DND-41 (cell line): ENCODE measurements at regions not wholly inside any gene's neighbourhood (a gene's known extent, or its start where the extent isn't known, plus 50 kb on each side); places are given as distances from the start of the nearest gene placed in this dataset.

ENCODE experiments used
- ATAC-seq: fragments of 200-7000 bp; cut with Tn5 transposase; 3 replicates; pipeline ENCODE4 v1.9.1; 2021; ENCODE audit warnings: low read depth; ENCODE audit not compliant: insufficient read depth
- DNase-seq: peaks from one replicate; pipeline ENCODE4 v3.0.0-alpha.2; 2020
- H2AFZ ChIP-seq: 2 replicates; pipeline ENCODE4 v1.6.0; 2012; ENCODE audit warnings: low read depth, low read length
- H3K27ac ChIP-seq: 2 replicates; pipeline ENCODE4 v1.5.1; 2012; ENCODE audit warnings: low read length, inconsistent platforms
- H3K27me3 ChIP-seq: fragments of 200-600 bp; sonication (generic); 2 replicates; pipeline ENCODE4 v1.6.0; 2012; ENCODE audit warnings: low read length, mild to moderate bottlenecking, inconsistent platforms; ENCODE audit not compliant: insufficient read depth, poor library complexity
- H3K36me3 ChIP-seq: 2 replicates; pipeline ENCODE4 v1.5.1; 2012; ENCODE audit warnings: low read length, inconsistent platforms; ENCODE audit not compliant: insufficient read depth
- H3K4me1 ChIP-seq: 2 replicates; pipeline ENCODE4 v1.5.1; 2012; ENCODE audit warnings: mild to moderate bottlenecking, low read length; ENCODE audit not compliant: insufficient read depth
- H3K4me2 ChIP-seq: 2 replicates; pipeline ENCODE4 v1.6.0; 2012; ENCODE audit warnings: mild to moderate bottlenecking, moderate library complexity, low read length, inconsistent platforms; ENCODE audit not compliant: insufficient read depth
- H3K4me3 ChIP-seq, 2 experiments: fragments of 200-600 bp in 1 of 2; shearing (Covaris generic) in 1 of 2; 2 replicates each; pipeline ENCODE4 v1.5.1; 2012 to 2016; ENCODE audit warnings: inconsistent platforms in 2 of 2, low read length in 2 of 2, mild to moderate bottlenecking in 2 of 2, low read depth in 1 of 2, moderate library complexity in 1 of 2
- H3K79me2 ChIP-seq: 2 replicates; pipeline ENCODE4 v1.6.0; 2012; ENCODE audit warnings: low read length, inconsistent platforms; ENCODE audit not compliant: insufficient read depth
- H3K9ac ChIP-seq: 2 replicates; pipeline ENCODE4 v1.6.0; 2012; ENCODE audit warnings: low read depth, mild to moderate bottlenecking, inconsistent platforms, low read length, moderate library complexity
- H3K9me3 ChIP-seq: 2 replicates; pipeline ENCODE4 v1.5.1; 2012; ENCODE audit warnings: low read length, moderate library complexity, mild to moderate bottlenecking, inconsistent platforms; ENCODE audit not compliant: insufficient read depth, severe bottlenecking
- H4K20me1 ChIP-seq: 2 replicates; pipeline ENCODE4 v1.6.0; 2012; ENCODE audit warnings: low read length; ENCODE audit not compliant: insufficient read depth
- CTCF ChIP-seq: IDR thresholded peaks from 2 replicates; pipeline ENCODE4 v1.5.1; 2012; ENCODE audit warnings: borderline replicate concordance, low read length, moderate library complexity, mild to moderate bottlenecking; ENCODE audit not compliant: poor library complexity, severe bottlenecking; ENCODE audit errors: extremely low read depth
- EZH2 ChIP-seq: IDR thresholded peaks from 3 replicates; pipeline ENCODE4 v1.6.1; 2012; ENCODE audit warnings: borderline replicate concordance, low read depth, mild to moderate bottlenecking, moderate library complexity, low read length, inconsistent platforms; ENCODE audit not compliant: severe bottlenecking

- TF ChIP-seq EZH2 (no peak), CTCF (no peak)
- no peaks in the 10 kb centered on the region for H3K4me1 ChIP-seq
- no peaks in the 10 kb centered on the region for H3K79me2 ChIP-seq
- ATAC-seq (no peak), DNase-seq (no peak)
- H3K9ac ChIP-seq, result no peak overlapping the region
- H2AFZ ChIP-seq, result no peak overlapping the region
- no peak overlapping the region for H3K27ac ChIP-seq
- no peak overlapping the region for H3K4me3 ChIP-seq
- H3K4me2 ChIP-seq, result no peak overlapping the region
- H4K20me1 ChIP-seq, result no peaks in the 10 kb centered on the region
- no peaks in the 10 kb centered on the region for H3K9me3 ChIP-seq
- H3K27me3 ChIP-seq, result no peaks in the 10 kb centered on the region
- no peaks in the 10 kb centered on the region for H3K36me3 ChIP-seq
Measured at GRCh38 chr11:114790910-114791309, 112.6 kb downstream of the NXPE2 start.

GRCh38 chr11:114794048-114794684 lies 115.8 kb downstream of the NXPE2 start:
- H3K79me2 ChIP-seq, result no peaks in the 10 kb centered on the region
- H3K4me2 ChIP-seq, result no peak overlapping the region
- H2AFZ ChIP-seq, result no peak overlapping the region
- no peak for DNase-seq
- no peak overlapping the region for H3K9ac ChIP-seq
- no peak for TF ChIP-seq CTCF
- no peak for TF ChIP-seq EZH2
- H3K27ac ChIP-seq, result no peak overlapping the region
- H3K27me3 ChIP-seq, result peaks cover 3% of the 10 kb centered on the region
- H3K9me3 ChIP-seq, result no peaks in the 10 kb centered on the region
- no peaks in the 10 kb centered on the region for H3K4me1 ChIP-seq
- no peaks in the 10 kb centered on the region for H4K20me1 ChIP-seq
- H3K36me3 ChIP-seq, result no peaks in the 10 kb centered on the region
- H3K4me3 ChIP-seq, result no peak overlapping the region
- no peak for ATAC-seq

GRCh38 chr11:114796954-114797721 lies 118.8 kb downstream of the NXPE2 start:
- no peak overlapping the region for H3K4me2 ChIP-seq
- no peaks in the 10 kb centered on the region for H3K36me3 ChIP-seq
- no peak overlapping the region for H3K27ac ChIP-seq
- H2AFZ ChIP-seq, result no peak overlapping the region
- ATAC-seq (no peak), DNase-seq (no peak)
- no peak overlapping the region for H3K9ac ChIP-seq
- no peaks in the 10 kb centered on the region for H3K9me3 ChIP-seq
- no peaks in the 10 kb centered on the region for H4K20me1 ChIP-seq
- H3K79me2 ChIP-seq, result no peaks in the 10 kb centered on the region
- H3K4me1 ChIP-seq, result no peaks in the 10 kb centered on the region
- no peak overlapping the region for H3K4me3 ChIP-seq
- H3K27me3 ChIP-seq, result peaks cover 6% of the 10 kb centered on the region
- TF ChIP-seq CTCF (no peak), EZH2 (no peak)
